ENCODE measurements at regions not wholly inside any gene's neighbourhood (a gene's known extent, or its start where the extent isn't known, plus 50 kb on each side); places are given as distances from the start of the nearest gene placed in this dataset.

DNA sequence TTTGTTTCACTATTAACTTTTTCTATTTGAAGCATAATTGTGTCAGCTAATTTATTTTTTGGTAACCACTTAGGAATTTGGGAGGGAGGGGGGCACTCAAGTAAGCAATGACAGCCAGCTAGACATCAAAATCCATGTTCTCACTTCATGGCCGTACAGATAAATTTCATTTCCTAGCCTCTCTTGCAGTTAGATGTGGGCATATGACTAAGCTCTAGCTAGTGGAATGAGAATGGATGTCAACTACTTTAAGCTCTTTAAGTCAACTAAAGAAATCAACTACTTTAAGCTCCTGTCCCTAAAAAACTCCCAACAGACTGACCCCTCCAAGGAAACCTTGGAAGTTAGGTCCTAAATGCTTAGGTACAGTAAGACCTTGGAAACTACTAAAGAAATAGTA is 92.0 kb downstream of the KCNRG start:
- intact Hi-C loops (cut with DNase I; ENCODE audit: low total_unique reads), result no loop called here
- WGBS, 2 donors, result 63 to 68% methylated on average over 1 of the region's 1 CpG
- no peak for DNase-seq (ENCODE audit: low spot score in 2 of 2)
- H3K4me3 ChIP-seq (ENCODE audit: low read depth, poor library complexity, severe bottlenecking), result no peak overlapping the region
- TF ChIP-seq, protein P1, sequence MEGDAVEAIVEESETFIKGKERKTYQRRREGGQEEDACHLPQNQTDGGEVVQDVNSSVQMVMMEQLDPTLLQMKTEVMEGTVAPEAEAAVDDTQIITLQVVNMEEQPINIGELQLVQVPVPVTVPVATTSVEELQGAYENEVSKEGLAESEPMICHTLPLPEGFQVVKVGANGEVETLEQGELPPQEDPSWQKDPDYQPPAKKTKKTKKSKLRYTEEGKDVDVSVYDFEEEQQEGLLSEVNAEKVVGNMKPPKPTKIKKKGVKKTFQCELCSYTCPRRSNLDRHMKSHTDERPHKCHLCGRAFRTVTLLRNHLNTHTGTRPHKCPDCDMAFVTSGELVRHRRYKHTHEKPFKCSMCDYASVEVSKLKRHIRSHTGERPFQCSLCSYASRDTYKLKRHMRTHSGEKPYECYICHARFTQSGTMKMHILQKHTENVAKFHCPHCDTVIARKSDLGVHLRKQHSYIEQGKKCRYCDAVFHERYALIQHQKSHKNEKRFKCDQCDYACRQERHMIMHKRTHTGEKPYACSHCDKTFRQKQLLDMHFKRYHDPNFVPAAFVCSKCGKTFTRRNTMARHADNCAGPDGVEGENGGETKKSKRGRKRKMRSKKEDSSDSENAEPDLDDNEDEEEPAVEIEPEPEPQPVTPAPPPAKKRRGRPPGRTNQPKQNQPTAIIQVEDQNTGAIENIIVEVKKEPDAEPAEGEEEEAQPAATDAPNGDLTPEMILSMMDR (IDR thresholded peaks at IDR 0.05), result no peak
- no peak for TF ChIP-seq POLR2A (IDR thresholded peaks at IDR 0.05)

DNA sequence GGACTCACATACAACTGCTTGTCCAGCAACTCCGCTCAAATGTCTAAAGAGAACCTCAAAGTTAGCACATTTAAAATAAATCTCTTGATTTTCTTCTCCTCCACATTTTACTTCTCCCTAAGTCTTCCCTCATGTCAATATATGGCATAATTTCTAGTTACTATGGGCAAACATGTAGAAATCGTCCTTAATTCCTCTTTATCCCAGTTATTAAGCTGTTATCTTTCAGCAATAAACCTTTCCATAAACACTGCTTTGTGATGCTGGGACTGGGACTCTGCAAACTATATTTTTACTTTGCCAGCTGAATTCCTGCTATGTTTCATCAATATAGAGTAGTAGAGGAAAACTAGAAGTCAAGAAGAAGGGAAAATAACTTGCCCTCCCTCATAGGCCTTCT is 99.7 kb downstream of the KCNRG start:
- 90 to 97% methylated on average over 2 of the region's 2 CpGs for WGBS, 2 donors
- TF ChIP-seq, protein P1 (IDR thresholded peaks at IDR 0.05), result no peak
- TF ChIP-seq POLR2A (IDR thresholded peaks at IDR 0.05), result no peak
- intact Hi-C loops (cut with DNase I; ENCODE audit: low total_unique reads), result no loop called here
- DNase-seq (ENCODE audit: low spot score in 2 of 2), result no peak
- H3K4me3 ChIP-seq (ENCODE audit: low read depth, poor library complexity, severe bottlenecking), result no peak overlapping the region

GRCh38 chr13:50115695-50116094 is 100.5 kb downstream of the KCNRG start:
- TF ChIP-seq POLR2A (IDR thresholded peaks at IDR 0.05), result no peak
- TF ChIP-seq, protein P1 (IDR thresholded peaks at IDR 0.05), result no peak
- H3K4me3 ChIP-seq (ENCODE audit: low read depth, poor library complexity, severe bottlenecking), result no peak overlapping the region
- intact Hi-C loops (cut with DNase I; ENCODE audit: low total_unique reads), result no loop called here
- 95 to 99% methylated on average over 3 of the region's 3 CpGs for WGBS, 2 donors
- DNase-seq (ENCODE audit: low spot score in 2 of 2), result no peak

DNA sequence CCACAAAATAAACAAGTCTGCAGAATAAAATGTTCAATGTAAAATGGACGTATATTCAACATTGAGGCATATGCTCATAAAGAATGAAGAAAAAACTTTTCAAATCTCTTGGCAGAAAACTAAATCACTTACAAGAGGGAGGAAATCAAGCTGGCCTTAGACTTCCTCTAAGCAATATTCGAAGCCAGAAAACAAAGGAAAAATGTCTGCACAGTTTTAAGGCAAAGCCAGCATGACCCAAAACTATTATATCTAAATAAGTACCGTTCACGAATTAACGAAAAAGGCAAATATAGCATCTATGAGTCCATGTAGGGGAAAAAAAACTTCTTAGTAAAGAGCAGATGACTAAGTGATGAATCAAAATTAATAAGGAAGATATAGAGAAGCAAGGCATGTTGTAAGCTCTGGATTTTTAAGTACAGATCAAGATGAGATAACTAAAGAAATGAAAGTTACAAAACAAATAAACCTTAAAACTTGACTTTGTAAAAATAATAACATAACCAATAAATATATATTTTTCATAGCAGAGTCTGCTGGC is 101.3 kb downstream of the KCNRG start:
- DNase-seq (ENCODE audit: low spot score in 2 of 2), result no peak
- intact Hi-C loops (cut with DNase I; ENCODE audit: low total_unique reads), result no loop called here
- WGBS, 2 donors, result 74 to 75% methylated on average over 5 of the region's 5 CpGs
- no peak for TF ChIP-seq POLR2A (IDR thresholded peaks at IDR 0.05)
- TF ChIP-seq, protein P1 (IDR thresholded peaks at IDR 0.05), result no peak
- H3K4me3 ChIP-seq (ENCODE audit: low read depth, poor library complexity, severe bottlenecking), result no peak overlapping the region

DNA sequence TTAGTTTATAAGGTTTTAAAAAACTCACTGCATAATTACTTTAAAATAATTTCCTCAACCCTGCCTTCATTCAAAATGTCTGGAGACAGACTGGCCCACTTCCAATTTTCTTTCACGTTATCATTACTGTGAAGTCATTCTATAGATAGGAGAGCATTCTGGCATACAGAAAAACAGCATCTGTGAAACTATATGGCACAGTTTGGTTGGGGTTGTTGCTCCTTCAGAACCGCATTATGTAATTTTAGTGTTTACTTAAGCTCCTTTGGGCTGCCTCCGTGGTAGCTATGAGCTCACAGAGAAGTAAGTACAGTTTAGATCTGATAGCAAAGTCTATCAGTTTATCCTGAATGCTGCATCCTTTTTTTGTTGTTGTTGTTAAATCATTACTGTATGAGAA is 104.3 kb downstream of the KCNRG start:
- intact Hi-C loops (cut with DNase I; ENCODE audit: low total_unique reads), result no loop called here
- TF ChIP-seq POLR2A (IDR thresholded peaks at IDR 0.05), result no peak
- TF ChIP-seq, protein P1 (IDR thresholded peaks at IDR 0.05), result no peak
- no peak overlapping the region for H3K4me3 ChIP-seq (ENCODE audit: low read depth, poor library complexity, severe bottlenecking)
- no peak for DNase-seq (ENCODE audit: low spot score in 2 of 2)
- WGBS, 2 donors, result 57 to 65% methylated on average over 3 of the region's 3 CpGs

DNA sequence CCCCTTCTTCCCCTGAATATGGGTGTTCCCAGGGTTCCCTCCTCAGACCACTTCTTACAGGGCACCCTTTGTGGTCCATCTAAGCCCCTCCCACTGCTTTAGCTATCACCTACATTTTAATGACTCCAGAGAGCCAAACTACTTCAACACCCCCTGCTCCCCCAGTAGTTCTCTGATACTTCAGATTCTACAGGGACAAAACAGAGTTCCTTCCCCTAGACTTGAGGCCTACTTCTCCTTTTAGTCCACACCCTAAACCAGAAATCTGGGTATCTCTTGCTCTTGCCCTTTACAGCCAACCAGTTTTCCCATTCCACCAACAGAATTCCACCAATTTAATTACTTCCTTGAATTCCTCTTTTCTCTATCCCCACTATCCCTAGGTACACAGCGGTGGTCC is 107.2 kb downstream of the KCNRG start:
- 96 to 97% methylated on average over 1 of the region's 1 CpG for WGBS, 2 donors
- TF ChIP-seq, protein P1 (IDR thresholded peaks at IDR 0.05), result no peak
- TF ChIP-seq POLR2A (IDR thresholded peaks at IDR 0.05), result no peak
- H3K4me3 ChIP-seq (ENCODE audit: low read depth, poor library complexity, severe bottlenecking), result no peak overlapping the region
- no peak for DNase-seq (ENCODE audit: low spot score in 2 of 2)
- intact Hi-C loops (cut with DNase I; ENCODE audit: low total_unique reads), result loop anchor here (10.0 kb wide), 1 partner anchor 128 kb away; the partner anchor contains the start of gene TRIM13

Measured in lower leg skin (tissue), 4 donors.